H9 (cell line): ENCODE measurements at regions not wholly inside any gene's neighbourhood (a gene's known extent, or its start where the extent isn't known, plus 50 kb on each side); places are given as distances from the start of the nearest gene placed in this dataset.

ENCODE experiments used
- DNase-seq: peaks from one replicate; pipeline ENCODE4 v3.0.0-alpha.2; 2017
- H2AFZ ChIP-seq: one replicate; pipeline ENCODE4 v1.6.1; 2013; ENCODE audit warnings: mild to moderate bottlenecking, low read length, control low read depth, moderate library complexity
- H2AK5ac ChIP-seq: 2 replicates; pipeline ENCODE4 v1.6.1; 2013; ENCODE audit warnings: low read length, control low read depth, mixed read lengths; ENCODE audit not compliant: insufficient read length
- H2BK120ac ChIP-seq: one replicate; pipeline ENCODE4 v1.6.1; 2013; ENCODE audit warnings: low read depth, mild to moderate bottlenecking, low read length, control low read depth, inconsistent platforms; ENCODE audit not compliant: poor library complexity, severe bottlenecking
- H2BK12ac ChIP-seq: 2 replicates; pipeline ENCODE4 v1.6.1; 2013; ENCODE audit warnings: low read length, control low read depth, mixed read lengths, low read depth; ENCODE audit not compliant: insufficient read length
- H2BK15ac ChIP-seq: 2 replicates; pipeline ENCODE4 v1.6.1; 2013; ENCODE audit warnings: low read depth, low read length, control low read depth
- H2BK20ac ChIP-seq: one replicate; pipeline ENCODE4 v1.6.1; 2013; ENCODE audit warnings: low read depth, mild to moderate bottlenecking, low read length, control low read depth, inconsistent platforms; ENCODE audit not compliant: poor library complexity, severe bottlenecking
- H2BK5ac ChIP-seq: 2 replicates; pipeline ENCODE4 v1.6.1; 2013; ENCODE audit warnings: low read length, control low read depth, mixed read lengths; ENCODE audit not compliant: insufficient read length
- H3K14ac ChIP-seq: 2 replicates; pipeline ENCODE4 v1.6.1; 2013; ENCODE audit warnings: low read length, control low read depth; ENCODE audit not compliant: insufficient read depth
- H3K18ac ChIP-seq: 2 replicates; pipeline ENCODE4 v1.6.1; 2013; ENCODE audit warnings: low read depth, mild to moderate bottlenecking, mixed read lengths, low read length, control low read depth; ENCODE audit not compliant: insufficient read length
- H3K23ac ChIP-seq: 2 replicates; pipeline ENCODE4 v1.6.1; 2013; ENCODE audit warnings: low read length, control low read depth, mixed read lengths, low read depth; ENCODE audit not compliant: insufficient read length
- H3K23me2 ChIP-seq: 2 replicates; pipeline ENCODE4 v1.6.1; 2013; ENCODE audit warnings: low read depth, mild to moderate bottlenecking, mixed read lengths, low read length, control low read depth; ENCODE audit not compliant: insufficient read length, poor library complexity, severe bottlenecking
- H3K27ac ChIP-seq: 2 replicates; pipeline ENCODE4 v1.5.1; 2013; ENCODE audit warnings: low read length, control low read depth, mixed read lengths, low read depth; ENCODE audit not compliant: insufficient read length
- H3K27me3 ChIP-seq: 2 replicates; pipeline ENCODE4 v1.6.1; 2013; ENCODE audit warnings: low read length, control low read depth, inconsistent platforms; ENCODE audit not compliant: insufficient read depth
- H3K4ac ChIP-seq: 2 replicates; pipeline ENCODE4 v1.6.1; 2013; ENCODE audit warnings: low read depth, mild to moderate bottlenecking, control low read depth, inconsistent platforms, low read length, moderate library complexity
- H3K4me1 ChIP-seq: 2 replicates; pipeline ENCODE4 v1.6.1; 2013; ENCODE audit warnings: low read length, control low read depth, inconsistent platforms; ENCODE audit not compliant: insufficient read depth
- H3K4me2 ChIP-seq: 2 replicates; pipeline ENCODE4 v1.6.1; 2013; ENCODE audit warnings: low read length, control low read depth, mixed read lengths; ENCODE audit not compliant: insufficient read length, insufficient read depth
- H3K56ac ChIP-seq: 2 replicates; pipeline ENCODE4 v1.6.1; 2013; ENCODE audit warnings: low read depth, mild to moderate bottlenecking, mixed read lengths, low read length, control low read depth; ENCODE audit not compliant: insufficient read length
- H3K79me1 ChIP-seq: 2 replicates; pipeline ENCODE4 v1.6.1; 2013; ENCODE audit warnings: low read depth, mild to moderate bottlenecking, moderate library complexity, low read length, control low read depth, inconsistent platforms; ENCODE audit not compliant: insufficient read depth, poor library complexity, severe bottlenecking
- H3K79me2 ChIP-seq: 2 replicates; pipeline ENCODE4 v1.6.1; 2013; ENCODE audit warnings: low read length, control low read depth, inconsistent platforms; ENCODE audit not compliant: insufficient read depth
- H3K9ac ChIP-seq: 2 replicates; pipeline ENCODE4 v1.6.1; 2013; ENCODE audit warnings: low read length, control low read depth, mixed read lengths; ENCODE audit not compliant: insufficient read length; ENCODE audit errors: extremely low read depth
- H3K9me3 ChIP-seq: one replicate; pipeline ENCODE4 v1.6.1; 2013; ENCODE audit warnings: low read depth, low read length, inconsistent platforms; ENCODE audit not compliant: control insufficient read depth
- H3T11ph ChIP-seq: one replicate; pipeline ENCODE4 v1.6.1; 2013; ENCODE audit warnings: mild to moderate bottlenecking, low read length, control low read depth, inconsistent platforms
- H4K20me1 ChIP-seq: one replicate; pipeline ENCODE4 v1.6.1; 2013; ENCODE audit not compliant: control insufficient read depth, insufficient read length, insufficient read depth
- H4K5ac ChIP-seq: 2 replicates; pipeline ENCODE4 v1.6.1; 2013; ENCODE audit warnings: low read depth, mild to moderate bottlenecking, mixed read lengths, low read length, control low read depth; ENCODE audit not compliant: insufficient read length
- H4K8ac ChIP-seq: replicated peaks from 2 replicates; pipeline ENCODE4 v1.6.1; 2013; ENCODE audit warnings: low read length, control low read depth, mixed read lengths, low read depth; ENCODE audit not compliant: insufficient read length
- H4K91ac ChIP-seq: 2 replicates; pipeline ENCODE4 v1.6.1; 2013; ENCODE audit warnings: low read depth, mild to moderate bottlenecking, moderate library complexity, mixed read lengths, low read length, control low read depth; ENCODE audit not compliant: insufficient read length
- H3K27ac Mint-ChIP-seq, 3 experiments: 2 replicates in 2 of 3; 3 replicates in 1 of 3; pipeline ENCODE4 v1.8.0; 2020 to 2021; ENCODE audit warnings: mixed read lengths in 3 of 3, mild to moderate bottlenecking in 1 of 3, moderate library complexity in 1 of 3
- H3K27me3 Mint-ChIP-seq: 2 replicates; pipeline ENCODE4 v1.8.0; 2021; ENCODE audit warnings: low read depth, mild to moderate bottlenecking, moderate library complexity, mixed read lengths
- H3K36me3 Mint-ChIP-seq, 3 experiments: 2 replicates in 2 of 3; 3 replicates in 1 of 3; pipeline ENCODE4 v1.8.0; 2020 to 2021; ENCODE audit warnings: low read depth in 3 of 3, mixed read lengths in 3 of 3; ENCODE audit not compliant: insufficient read depth in 1 of 3
- H3K4me1 Mint-ChIP-seq, 2 experiments: 2 replicates each; pipeline ENCODE4 v1.8.0; 2020; ENCODE audit warnings: mixed read lengths in 2 of 2
- H3K4me3 Mint-ChIP-seq, 2 experiments: 2 replicates in 1 of 2; 3 replicates in 1 of 2; pipeline ENCODE4 v1.8.0; 2020 to 2021; ENCODE audit warnings: mild to moderate bottlenecking in 2 of 2, mixed read lengths in 2 of 2, moderate library complexity in 1 of 2
- H3K9me3 Mint-ChIP-seq, 2 experiments: 2 replicates in 1 of 2; 3 replicates in 1 of 2; pipeline ENCODE4 v1.8.0; 2020; ENCODE audit warnings: mild to moderate bottlenecking in 2 of 2, mixed read lengths in 2 of 2, moderate library complexity in 1 of 2
- CTCF ChIP-seq: fragments of 200-600 bp; sonication (generic); conservative IDR thresholded peaks from 3 replicates; pipeline ENCODE4 v1.8.0; 2021; ENCODE audit warnings: antibody characterized with exemption, mild to moderate bottlenecking
- WGBS: extraction: QIAGEN DNeasy Blood & Tissue Kit; methylation state at CpG from one replicate; pipeline ENCODE4 v1.1.7; 2013; ENCODE audit warnings: missing lambda C conversion rate, low lambda C conversion rate, mixed read lengths; ENCODE audit not compliant: insufficient read length; ENCODE audit errors: extremely low coverage; 5-methylcytosine and 5-hydroxymethylcytosine counted together

DNA sequence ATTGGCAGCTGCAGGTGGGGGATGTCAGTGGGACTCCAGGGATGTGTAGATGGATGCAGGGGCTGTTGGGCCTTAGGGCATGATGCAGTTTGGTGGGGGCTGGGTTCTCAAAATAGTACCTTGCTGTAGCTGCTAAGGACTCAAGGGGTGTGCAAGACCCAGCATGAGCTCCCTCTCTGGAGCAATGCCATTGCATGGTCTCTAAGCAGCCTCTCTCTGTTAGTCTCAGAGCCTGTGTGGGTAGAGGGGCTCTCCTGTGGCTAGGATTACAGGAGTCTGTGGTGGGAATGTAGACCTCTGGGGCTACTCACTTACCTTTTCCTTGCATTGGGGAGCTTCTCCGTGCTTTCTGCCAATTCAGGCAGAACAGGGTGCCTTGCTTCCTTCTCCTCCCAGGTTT lies 228.9 kb downstream of the LPIN1 start:
- H3K36me3 Mint-ChIP-seq = peaks cover 0 to 7% (median 4%) of the 10 kb centered on the region in 3 experiments; a peak in 5 of 7 replicates
- H2BK20ac ChIP-seq = no peak overlapping the region
- no peak overlapping the region for H3K4ac ChIP-seq
- H3K23ac ChIP-seq = no peak overlapping the region
- H3K9me3 ChIP-seq = no peaks in the 10 kb centered on the region
- H3K79me1 ChIP-seq = no peaks in the 10 kb centered on the region
- H4K5ac ChIP-seq = no peak overlapping the region
- H3K27ac ChIP-seq = no peak overlapping the region
- DNase-seq = no peak
- H4K8ac ChIP-seq = no peak overlapping the region
- H2AFZ ChIP-seq = no peak overlapping the region
- no peak overlapping the region for H3K56ac ChIP-seq
- TF ChIP-seq CTCF = no peak
- H3K4me1 Mint-ChIP-seq = peaks cover 7 to 12% of the 10 kb centered on the region in 2 experiments
- H2BK12ac ChIP-seq = no peak overlapping the region
- H2AK5ac ChIP-seq = no peak overlapping the region
- H2BK15ac ChIP-seq = no peak overlapping the region
- no CpG with 5 or more reads among the region's 1 CpG for WGBS
- no peak overlapping the region for H3K27ac Mint-ChIP-seq
- H3K79me2 ChIP-seq = no peaks in the 10 kb centered on the region
- no peaks in the 10 kb centered on the region for H3K27me3 ChIP-seq
- H3K4me2 ChIP-seq = no peak overlapping the region
- H3K9me3 Mint-ChIP-seq = peaks cover 8 to 10% of the 10 kb centered on the region in 2 experiments; a peak in 4 of 5 replicates
- H3K14ac ChIP-seq = no peak overlapping the region
- H4K20me1 ChIP-seq = no peaks in the 10 kb centered on the region
- H3K23me2 ChIP-seq = no peaks in the 10 kb centered on the region
- no peak overlapping the region for H3K4me3 Mint-ChIP-seq
- no peak overlapping the region for H4K91ac ChIP-seq
- H3K27me3 Mint-ChIP-seq = peaks cover 1% of the 10 kb centered on the region; the same call in 1 of the 2 replicates
- H3K9ac ChIP-seq = no peak overlapping the region
- H3K18ac ChIP-seq = no peak overlapping the region
- H3T11ph ChIP-seq = no peak overlapping the region
- no peak overlapping the region for H2BK120ac ChIP-seq
- no peak overlapping the region for H2BK5ac ChIP-seq
- peaks cover 4% of the 10 kb centered on the region; the same call in 1 of the 2 replicates for H3K4me1 ChIP-seq
